ENCODE measurements at regions not wholly inside any gene's neighbourhood (a gene's known extent, or its start where the extent isn't known, plus 50 kb on each side); places are given as distances from the start of the nearest gene placed in this dataset.
"Not testable (repeated sequence)": the region's sequence is repeated elsewhere in the genome, so short reads cannot be mapped to it uniquely, and the experiment has no call there.

DNA sequence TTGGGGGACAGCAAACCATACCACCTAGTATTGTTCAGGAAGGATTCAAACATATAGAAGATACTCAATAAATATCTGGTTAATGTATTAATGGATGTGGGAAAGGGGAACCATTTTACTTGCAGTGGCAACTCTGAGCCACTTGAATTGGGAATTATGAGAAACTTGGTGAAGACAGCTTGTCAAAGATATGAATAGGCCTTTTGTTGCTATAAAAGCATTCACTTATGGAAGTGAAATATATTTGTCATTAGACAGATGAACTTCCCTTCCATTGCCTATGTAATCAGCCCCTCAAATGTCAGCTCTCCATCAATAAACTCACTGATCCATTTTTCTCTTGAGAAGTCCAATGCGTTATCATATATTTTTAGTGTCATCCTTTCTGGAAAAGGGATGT is 56.1 kb downstream of the GPR85 start:
- Histone ChIP-seq H3K9me3 (ENCODE audit: low read depth, low read length, poor library complexity, severe bottlenecking) (no peaks in the 10 kb centered on the region), H3K36me3 (ENCODE audit: insufficient read depth, low read length, poor library complexity, severe bottlenecking) (no peaks in the 10 kb centered on the region), H3K27me3 (replicated peaks; ENCODE audit: insufficient read depth, low read depth, low read length, poor library complexity) (no peaks in the 10 kb centered on the region), H3K27ac (ENCODE audit: low read depth, low read length, poor library complexity, severe bottlenecking) (no peak overlapping the region), H3K4me1 (ENCODE audit: insufficient read depth, low read length, poor library complexity, severe bottlenecking) (no peaks in the 10 kb centered on the region), H3K4me3 (ENCODE audit: low read depth, low read length, poor library complexity, severe bottlenecking) (no peak overlapping the region)
- no TSS peak for BruUV-seq (replicated peaks)
- TF ChIP-seq EZH2 (IDR thresholded peaks at IDR 0.05; ENCODE audit: borderline replicate concordance, low read depth, low read length, poor library complexity, severe bottlenecking), result no peak
- TF ChIP-seq, protein P1, sequence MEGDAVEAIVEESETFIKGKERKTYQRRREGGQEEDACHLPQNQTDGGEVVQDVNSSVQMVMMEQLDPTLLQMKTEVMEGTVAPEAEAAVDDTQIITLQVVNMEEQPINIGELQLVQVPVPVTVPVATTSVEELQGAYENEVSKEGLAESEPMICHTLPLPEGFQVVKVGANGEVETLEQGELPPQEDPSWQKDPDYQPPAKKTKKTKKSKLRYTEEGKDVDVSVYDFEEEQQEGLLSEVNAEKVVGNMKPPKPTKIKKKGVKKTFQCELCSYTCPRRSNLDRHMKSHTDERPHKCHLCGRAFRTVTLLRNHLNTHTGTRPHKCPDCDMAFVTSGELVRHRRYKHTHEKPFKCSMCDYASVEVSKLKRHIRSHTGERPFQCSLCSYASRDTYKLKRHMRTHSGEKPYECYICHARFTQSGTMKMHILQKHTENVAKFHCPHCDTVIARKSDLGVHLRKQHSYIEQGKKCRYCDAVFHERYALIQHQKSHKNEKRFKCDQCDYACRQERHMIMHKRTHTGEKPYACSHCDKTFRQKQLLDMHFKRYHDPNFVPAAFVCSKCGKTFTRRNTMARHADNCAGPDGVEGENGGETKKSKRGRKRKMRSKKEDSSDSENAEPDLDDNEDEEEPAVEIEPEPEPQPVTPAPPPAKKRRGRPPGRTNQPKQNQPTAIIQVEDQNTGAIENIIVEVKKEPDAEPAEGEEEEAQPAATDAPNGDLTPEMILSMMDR (conservative IDR thresholded peaks at IDR 0.05; ENCODE audit: low read depth, low read length), result no peak
- no peak for DNase-seq (ENCODE audit: low spot score)
- intact Hi-C loops (cut with micrococcal nuclease; ENCODE audit: unreplicated experiment), result no loop called here
- ChIA-PET POLR2A (ENCODE audit: low non-redundant PET) (no interaction called here), CTCF (no interaction called here)

DNA sequence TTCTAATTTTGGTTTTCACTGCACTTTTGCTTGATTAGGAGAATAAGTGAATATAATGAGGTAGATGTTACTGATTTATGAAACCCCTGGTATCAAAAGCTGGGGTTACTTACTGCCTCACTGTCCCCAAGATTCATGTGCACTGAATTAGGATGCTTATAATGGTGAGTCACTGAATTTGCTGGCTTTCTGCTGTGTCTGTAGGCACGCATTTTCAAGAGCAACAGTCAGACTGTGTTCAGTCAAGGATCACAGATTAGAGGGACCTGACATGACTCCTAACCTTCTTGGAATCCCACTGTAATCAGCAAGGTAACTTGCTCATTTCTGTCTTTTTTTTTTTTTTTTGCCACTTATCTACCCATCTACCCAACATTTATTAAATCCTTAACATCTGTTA is 59.7 kb downstream of the GPR85 start:
- no peaks in the 10 kb centered on the region for H3K9me3 ChIP-seq (ENCODE audit: low read depth, low read length, poor library complexity, severe bottlenecking)
- no peaks in the 10 kb centered on the region for H3K36me3 ChIP-seq (ENCODE audit: insufficient read depth, low read length, poor library complexity, severe bottlenecking)
- no peak for DNase-seq (ENCODE audit: low spot score)
- H3K27ac ChIP-seq (ENCODE audit: low read depth, low read length, poor library complexity, severe bottlenecking), result no peak overlapping the region
- H3K4me1 ChIP-seq (ENCODE audit: insufficient read depth, low read length, poor library complexity, severe bottlenecking), result no peaks in the 10 kb centered on the region
- no peak overlapping the region for H3K4me3 ChIP-seq (ENCODE audit: low read depth, low read length, poor library complexity, severe bottlenecking)
- TF ChIP-seq, protein P1 (conservative IDR thresholded peaks at IDR 0.05; ENCODE audit: low read depth, low read length), result no peak
- no peaks in the 10 kb centered on the region for H3K27me3 ChIP-seq (replicated peaks; ENCODE audit: insufficient read depth, low read depth, low read length, poor library complexity)
- intact Hi-C loops (cut with micrococcal nuclease; ENCODE audit: unreplicated experiment), result no loop called here
- ChIA-PET CTCF (no interaction called here), POLR2A (ENCODE audit: low non-redundant PET) (no interaction called here)
- BruUV-seq (replicated peaks), result no TSS peak

DNA sequence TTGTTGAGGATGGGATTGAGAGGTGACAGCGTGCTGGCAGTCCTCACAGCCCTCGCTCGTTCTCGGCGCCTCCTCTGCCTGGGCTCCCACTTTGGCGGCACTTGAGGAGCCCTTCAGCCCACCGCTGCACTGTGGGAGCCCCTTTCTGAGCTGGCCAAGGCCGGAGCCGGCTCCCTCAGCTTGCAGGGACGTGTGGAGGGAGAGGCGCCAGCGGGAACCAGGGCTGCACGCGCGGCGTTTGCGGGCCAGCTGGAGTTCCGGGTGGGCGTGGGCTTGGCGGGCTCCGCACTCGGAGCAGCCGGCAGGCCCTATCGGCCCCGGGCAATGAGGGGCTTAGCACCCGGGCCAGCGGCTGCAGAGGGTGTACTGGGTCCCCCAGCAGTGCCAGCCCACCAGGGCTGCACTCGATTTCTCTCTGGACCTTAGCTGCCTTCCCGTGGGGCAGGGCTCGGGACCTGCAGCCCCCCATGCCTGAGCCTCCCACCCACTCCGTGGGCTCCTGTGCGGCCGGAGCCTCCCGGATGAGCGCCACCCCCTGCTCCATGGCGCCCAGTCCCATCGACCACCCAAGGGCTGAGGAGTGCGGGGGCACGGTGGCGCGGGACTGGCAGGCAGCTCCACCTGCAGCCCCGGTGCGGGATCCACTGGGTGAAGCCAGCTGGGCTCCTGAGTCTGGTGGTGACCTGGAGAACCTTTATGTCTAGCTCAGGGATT is 69.3 kb downstream of the GPR85 start:
- CTCF ChIA-PET; H3K27me3 ChIP-seq (replicated peaks; ENCODE audit: insufficient read depth, low read depth, low read length, poor library complexity); H3K4me1 ChIP-seq (ENCODE audit: insufficient read depth, low read length, poor library complexity, severe bottlenecking); DNase-seq (ENCODE audit: low spot score); POLR2A ChIA-PET (ENCODE audit: low non-redundant PET); BruUV-seq (replicated peaks); H3K36me3 ChIP-seq (ENCODE audit: insufficient read depth, low read length, poor library complexity, severe bottlenecking); H3K9me3 ChIP-seq (ENCODE audit: low read depth, low read length, poor library complexity, severe bottlenecking); H3K27ac ChIP-seq (ENCODE audit: low read depth, low read length, poor library complexity, severe bottlenecking); H3K4me3 ChIP-seq (ENCODE audit: low read depth, low read length, poor library complexity, severe bottlenecking): not testable (repeated sequence)
- intact Hi-C loops (cut with micrococcal nuclease; ENCODE audit: unreplicated experiment), result loop anchor here (10.0 kb wide), 2 partner anchors 138 to 268 kb away; no protein-coding TSS in a partner anchor

DNA sequence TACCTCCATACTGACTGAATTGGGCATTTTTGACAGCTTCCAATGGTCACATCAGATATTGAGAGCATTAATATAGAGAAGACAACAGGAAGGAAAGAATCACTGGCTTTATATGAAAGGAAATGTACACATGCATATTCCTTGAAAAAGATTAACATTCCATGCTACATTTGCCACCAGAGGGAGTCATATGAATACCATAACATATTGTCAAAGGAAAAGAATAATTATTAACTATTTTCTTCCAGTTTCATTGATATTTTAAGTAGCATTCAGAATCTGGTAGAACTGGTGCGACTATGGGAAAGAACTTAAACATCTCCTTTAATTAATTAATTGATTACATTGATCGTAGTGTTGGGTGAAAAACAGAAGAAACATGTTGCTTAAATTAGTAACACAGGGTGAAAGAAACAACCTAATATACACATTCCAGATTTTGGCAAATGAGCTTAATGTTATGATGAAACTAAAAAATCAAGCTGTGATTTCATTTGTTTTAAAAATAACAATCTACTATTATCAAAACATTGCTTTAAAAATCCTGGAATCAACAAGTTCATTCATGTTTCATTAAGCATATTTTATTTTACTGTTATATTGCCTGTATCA is 71.5 kb downstream of the GPR85 start:
- TF ChIP-seq, protein P1 (conservative IDR thresholded peaks at IDR 0.05; ENCODE audit: low read depth, low read length), result peak; percentile 59
- TF ChIP-seq EZH2 (IDR thresholded peaks at IDR 0.05; ENCODE audit: borderline replicate concordance, low read depth, low read length, poor library complexity, severe bottlenecking), result no peak
- Histone ChIP-seq H3K36me3 (ENCODE audit: insufficient read depth, low read length, poor library complexity, severe bottlenecking) (no peaks in the 10 kb centered on the region), H3K27me3 (replicated peaks; ENCODE audit: insufficient read depth, low read depth, low read length, poor library complexity) (no peaks in the 10 kb centered on the region), H3K4me1 (ENCODE audit: insufficient read depth, low read length, poor library complexity, severe bottlenecking) (no peaks in the 10 kb centered on the region), H3K27ac (ENCODE audit: low read depth, low read length, poor library complexity, severe bottlenecking) (no peak overlapping the region), H3K9me3 (ENCODE audit: low read depth, low read length, poor library complexity, severe bottlenecking) (no peaks in the 10 kb centered on the region), H3K4me3 (ENCODE audit: low read depth, low read length, poor library complexity, severe bottlenecking) (no peak overlapping the region)
- no TSS peak for BruUV-seq (replicated peaks)
- ChIA-PET CTCF (no interaction called here), POLR2A (ENCODE audit: low non-redundant PET) (no interaction called here)
- DNase-seq (ENCODE audit: low spot score), result peak; percentile 15
- intact Hi-C loops (cut with micrococcal nuclease; ENCODE audit: unreplicated experiment), result loop anchor here (1.0 to 10.0 kb wide), 4 partner anchors 140 to 684 kb away; no protein-coding TSS in a partner anchor

All from A673 (cell line).